ENCODE measurements at regions not wholly inside any gene's neighbourhood (a gene's known extent, or its start where the extent isn't known, plus 50 kb on each side); places are given as distances from the start of the nearest gene placed in this dataset.

- TF ChIP-seq CTCF (IDR thresholded peaks at IDR 0.05) = no peak
- TF ChIP-seq POLR2A (IDR thresholded peaks at IDR 0.05) = no peak
These were observed 176.4 kb downstream of the MIS18A start for GRCh38 chr21:32102426-32102825.
